B cell (primary cell): ENCODE measurements at regions not wholly inside any gene's neighbourhood (a gene's known extent, or its start where the extent isn't known, plus 50 kb on each side); places are given as distances from the start of the nearest gene placed in this dataset.

Experiments used
- ATAC-seq: fragments of 200-7000 bp; cut with Tn5 transposase; one replicate; pipeline ENCODE4 v1.10.0; 2021; ENCODE audit warnings: low read depth, mild to moderate bottlenecking, moderate number of reproducible peaks, moderate library complexity
- CTCF ChIA-PET: fragments of 350-600 bp; sonication (Branson Sonifier 250); formaldehyde crosslinking; loops from one replicate; lab custom pipeline; 2021; ENCODE audit warnings: antibody characterized with exemption, inconsistent platforms; lab: Charles Lee
- POLR2A ChIA-PET: fragments of 350-600 bp; sonication (Branson Sonifier 250); formaldehyde crosslinking; loops from one replicate; lab custom pipeline; 2021; ENCODE audit warnings: antibody characterized with exemption; lab: Charles Lee
- DNase-seq: peaks from one replicate; pipeline ENCODE4 v3.0.0; 2013
- H2AFZ ChIP-seq: 2 replicates; pipeline ENCODE4 v1.6.1; 2012; ENCODE audit warnings: mild to moderate bottlenecking, low read depth, low read length; ENCODE audit not compliant: insufficient read depth, poor library complexity, severe bottlenecking
- H3K27ac ChIP-seq, 2 donors: 1 replicate in 1 of 2; 2 replicates in 1 of 2; pipeline ENCODE4 v1.5.1; 2012 to 2013; ENCODE audit warnings: low read length in 2 of 2, mild to moderate bottlenecking in 2 of 2, moderate library complexity in 1 of 2
- H3K27me3 ChIP-seq, 4 experiments: fragments of 200-600 bp in 1 of 4; sonication (generic) in 1 of 4; replicated peaks in 1 of 4; 1 replicate in 2 of 4; 2 replicates in 2 of 4; pipeline versions ENCODE4 v1.6.1 to v1.7.0; 2013 to 2016; ENCODE audit warnings: low read length in 3 of 4, mild to moderate bottlenecking in 2 of 4, mixed read lengths in 1 of 4, moderate library complexity in 1 of 4; ENCODE audit not compliant: insufficient read depth in 4 of 4, control insufficient read depth in 3 of 4; ENCODE audit errors: control extremely low read depth in 1 of 4
- H3K36me3 ChIP-seq, 2 experiments: replicated peaks in 1 of 2; 1 replicate in 1 of 2; 2 replicates in 1 of 2; pipeline versions ENCODE4 v1.6.1 to v1.7.1; 2013; ENCODE audit warnings: low read length in 1 of 2; ENCODE audit not compliant: insufficient read depth in 2 of 2, control insufficient read depth in 1 of 2; ENCODE audit errors: control extremely low read depth in 1 of 2, extremely low read depth in 1 of 2
- H3K4me1 ChIP-seq, 2 donors: fragments of 200-600 bp in 1 of 2; sonication (generic) in 1 of 2; 1 replicate in 1 of 2; 2 replicates in 1 of 2; pipeline versions ENCODE4 v1.5.1 to v1.6.1; 2013 to 2017; ENCODE audit warnings: low read length in 2 of 2; ENCODE audit not compliant: control insufficient read depth in 2 of 2, insufficient read depth in 2 of 2
- H3K4me2 ChIP-seq: replicated peaks from 2 replicates; pipeline ENCODE3; 2012; ENCODE audit warnings: mild to moderate bottlenecking, low read depth, low read length; ENCODE audit not compliant: poor library complexity, severe bottlenecking
- H3K4me3 ChIP-seq, 5 experiments: fragments of 200-600 bp in 1 of 5; sonication (generic) in 1 of 5; 1 replicate in 3 of 5; 2 replicates in 2 of 5; pipeline versions ENCODE4 v1.5.1 to v1.7.0; 2011 to 2016; ENCODE audit warnings: low read length in 4 of 5, mild to moderate bottlenecking in 4 of 5, low read depth in 2 of 5, control low read depth in 1 of 5, moderate library complexity in 1 of 5; ENCODE audit not compliant: insufficient read depth in 1 of 5; ENCODE audit errors: control extremely low read depth in 1 of 5, extremely low read depth in 1 of 5
- H3K79me2 ChIP-seq: fragments of 200-600 bp; sonication (generic); one replicate; pipeline ENCODE4 v1.6.0; 2016; ENCODE audit warnings: low read length; ENCODE audit not compliant: control insufficient read depth, insufficient read depth
- H3K9ac ChIP-seq: fragments of 200-600 bp; sonication (generic); 2 replicates; pipeline ENCODE4 v1.6.1; 2017; ENCODE audit warnings: mild to moderate bottlenecking, low read length, moderate library complexity
- H3K9me3 ChIP-seq, 3 donors: one replicate each; pipeline versions ENCODE4 v1.6.1 to v1.7.1; 2013; ENCODE audit warnings: low read length in 2 of 3; ENCODE audit not compliant: control insufficient read depth in 2 of 3, insufficient read depth in 1 of 3; ENCODE audit errors: control extremely low read depth in 1 of 3
- H4K20me1 ChIP-seq: 2 replicates; pipeline ENCODE4 v1.6.0; 2012; ENCODE audit warnings: mild to moderate bottlenecking, low read length; ENCODE audit not compliant: insufficient read depth, control insufficient read depth, poor library complexity, severe bottlenecking
- H3K27ac Mint-ChIP-seq: one replicate; pipeline ENCODE4 v1.8.0; 2021; ENCODE audit warnings: mixed read lengths
- H3K27me3 Mint-ChIP-seq: one replicate; pipeline ENCODE4 v1.8.0; 2021; ENCODE audit warnings: mixed read lengths
- H3K4me1 Mint-ChIP-seq: one replicate; pipeline ENCODE4 v1.8.0; 2021; ENCODE audit warnings: mixed read lengths
- H3K4me3 Mint-ChIP-seq: one replicate; pipeline ENCODE4 v1.8.0; 2021; ENCODE audit warnings: mixed read lengths
- H3K9me3 Mint-ChIP-seq: one replicate; pipeline ENCODE4 v1.8.0; 2022; ENCODE audit warnings: mixed read lengths; ENCODE audit not compliant: insufficient read depth
- EZH2 ChIP-seq: IDR thresholded peaks from 2 replicates; pipeline ENCODE4 v1.6.1; 2012; ENCODE audit warnings: borderline replicate concordance, low read depth, mild to moderate bottlenecking, moderate library complexity, low read length; ENCODE audit not compliant: insufficient read depth, poor library complexity, severe bottlenecking
- WGBS: methylation state at CpG from one replicate; pipeline ENCODE4 v1.1.5; 2013; ENCODE audit warnings: missing lambda C conversion rate; ENCODE audit not compliant: insufficient coverage; 5-methylcytosine and 5-hydroxymethylcytosine counted together
- intact Hi-C: fragments of 100-400 bp; cut with micrococcal nuclease; formaldehyde crosslinking; loops from one replicate; pipeline ENCODE4 v1.10.0; 2022
- TF ChIP-seq, protein P1 (sequence below): fragments of 200-600 bp; IDR thresholded peaks from one replicate; pipeline ENCODE4 v1.8.0; 2022; ENCODE audit warnings: antibody characterized with exemption, mild to moderate bottlenecking

DNA sequence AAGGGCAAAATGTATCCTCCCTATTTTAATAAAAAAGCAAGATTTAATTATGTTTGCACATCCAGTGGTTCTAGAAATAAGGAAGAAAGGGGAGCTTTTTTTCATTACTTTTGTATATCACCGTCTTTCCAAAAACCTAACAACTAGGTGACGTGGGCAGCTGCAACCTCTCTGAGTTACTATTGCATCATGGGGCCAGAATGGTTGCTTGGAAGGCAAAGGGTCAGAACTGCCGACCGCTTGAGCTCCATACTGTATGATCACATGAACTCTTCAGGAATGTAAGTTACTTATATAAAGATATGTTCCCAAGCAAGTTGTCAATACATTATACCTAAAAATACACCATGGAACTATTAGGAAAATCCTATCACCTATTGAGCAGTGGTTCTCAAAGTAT lies 85.6 kb upstream of the HIVEP3 start:
- H3K4me1 Mint-ChIP-seq, result no peaks in the 10 kb centered on the region
- no peak overlapping the region for H2AFZ ChIP-seq

DNA sequence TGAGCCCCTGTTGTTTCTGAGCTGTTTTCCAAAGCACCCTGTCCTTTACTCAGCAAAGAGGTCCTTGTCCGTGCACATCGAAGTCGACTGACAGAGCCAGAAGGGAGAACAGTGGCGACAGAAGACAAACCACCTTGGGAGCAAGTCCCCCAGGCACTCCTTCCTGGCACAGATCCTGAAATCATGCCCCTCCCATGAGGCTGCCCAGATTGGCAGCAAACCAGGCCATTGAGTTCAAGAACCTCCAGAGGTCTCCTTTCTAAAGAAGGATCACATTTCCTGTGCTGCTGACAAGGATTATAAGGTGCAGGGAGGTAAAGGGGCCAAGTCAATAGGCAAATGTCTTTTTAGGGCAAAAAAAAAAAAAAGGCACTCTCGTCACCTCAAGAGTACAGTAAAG lies 84.7 kb upstream of the HIVEP3 start:
- Histone ChIP-seq H3K36me3 (no peaks in the 10 kb centered on the region), H3K27me3 (no peaks in the 10 kb centered on the region), H3K4me1 (no peaks in the 10 kb centered on the region), H3K9me3 (no peaks in the 10 kb centered on the region), H3K4me3 (no peak overlapping the region), H2AFZ (no peak overlapping the region), H3K4me2 (no peak overlapping the region), H3K79me2 (no peaks in the 10 kb centered on the region), H3K9ac (no peak overlapping the region), H3K27ac (no peak overlapping the region), H4K20me1 (no peaks in the 10 kb centered on the region)
- ChIA-PET CTCF (no interaction called here), POLR2A (no interaction called here)
- intact Hi-C loops, result no loop called here
- peaks cover 6% of the 10 kb centered on the region for H3K27me3 Mint-ChIP-seq
- WGBS, result 97% methylated on average over 5 of the region's 5 CpGs
- H3K27ac Mint-ChIP-seq, result no peak overlapping the region
- H3K9me3 Mint-ChIP-seq, result no peaks in the 10 kb centered on the region
- no peak overlapping the region for H3K4me3 Mint-ChIP-seq
- ATAC-seq, result no peak
- TF ChIP-seq, protein P1, sequence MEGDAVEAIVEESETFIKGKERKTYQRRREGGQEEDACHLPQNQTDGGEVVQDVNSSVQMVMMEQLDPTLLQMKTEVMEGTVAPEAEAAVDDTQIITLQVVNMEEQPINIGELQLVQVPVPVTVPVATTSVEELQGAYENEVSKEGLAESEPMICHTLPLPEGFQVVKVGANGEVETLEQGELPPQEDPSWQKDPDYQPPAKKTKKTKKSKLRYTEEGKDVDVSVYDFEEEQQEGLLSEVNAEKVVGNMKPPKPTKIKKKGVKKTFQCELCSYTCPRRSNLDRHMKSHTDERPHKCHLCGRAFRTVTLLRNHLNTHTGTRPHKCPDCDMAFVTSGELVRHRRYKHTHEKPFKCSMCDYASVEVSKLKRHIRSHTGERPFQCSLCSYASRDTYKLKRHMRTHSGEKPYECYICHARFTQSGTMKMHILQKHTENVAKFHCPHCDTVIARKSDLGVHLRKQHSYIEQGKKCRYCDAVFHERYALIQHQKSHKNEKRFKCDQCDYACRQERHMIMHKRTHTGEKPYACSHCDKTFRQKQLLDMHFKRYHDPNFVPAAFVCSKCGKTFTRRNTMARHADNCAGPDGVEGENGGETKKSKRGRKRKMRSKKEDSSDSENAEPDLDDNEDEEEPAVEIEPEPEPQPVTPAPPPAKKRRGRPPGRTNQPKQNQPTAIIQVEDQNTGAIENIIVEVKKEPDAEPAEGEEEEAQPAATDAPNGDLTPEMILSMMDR, result no peak
- TF ChIP-seq EZH2, result no peak
- H3K4me1 Mint-ChIP-seq, result no peaks in the 10 kb centered on the region
- DNase-seq, result no peak

More for the DNA sequence above, 85.6 kb upstream of the HIVEP3 start:
- Histone ChIP-seq H3K79me2 (no peaks in the 10 kb centered on the region), H3K9me3 (no peaks in the 10 kb centered on the region), H3K9ac (no peak overlapping the region), H4K20me1 (no peaks in the 10 kb centered on the region), H3K4me2 (no peak overlapping the region), H3K27me3 (no peaks in the 10 kb centered on the region), H3K27ac (no peak overlapping the region), H3K4me3 (no peak overlapping the region), H3K4me1 (no peaks in the 10 kb centered on the region), H3K36me3 (no peaks in the 10 kb centered on the region)
- Mint-ChIP-seq H3K9me3 (no peaks in the 10 kb centered on the region), H3K4me3 (no peak overlapping the region), H3K27ac (no peak overlapping the region), H3K27me3 (peaks cover 10% of the 10 kb centered on the region)
- ChIA-PET CTCF (interaction anchor here (0.9 kb wide), 1 partner anchor 167 kb away, joined by 3 read pairs; no protein-coding TSS in a partner anchor), POLR2A (no interaction called here)
- intact Hi-C loops, result no loop called here
- TF ChIP-seq, protein P1, result no peak
- TF ChIP-seq EZH2, result no peak
- no CpG with 5 or more reads among the region's 4 CpGs for WGBS
- ATAC-seq (no peak), DNase-seq (no peak)
